ENCODE measurements at regions not wholly inside any gene's neighbourhood (a gene's known extent, or its start where the extent isn't known, plus 50 kb on each side); places are given as distances from the start of the nearest gene placed in this dataset.

DNA sequence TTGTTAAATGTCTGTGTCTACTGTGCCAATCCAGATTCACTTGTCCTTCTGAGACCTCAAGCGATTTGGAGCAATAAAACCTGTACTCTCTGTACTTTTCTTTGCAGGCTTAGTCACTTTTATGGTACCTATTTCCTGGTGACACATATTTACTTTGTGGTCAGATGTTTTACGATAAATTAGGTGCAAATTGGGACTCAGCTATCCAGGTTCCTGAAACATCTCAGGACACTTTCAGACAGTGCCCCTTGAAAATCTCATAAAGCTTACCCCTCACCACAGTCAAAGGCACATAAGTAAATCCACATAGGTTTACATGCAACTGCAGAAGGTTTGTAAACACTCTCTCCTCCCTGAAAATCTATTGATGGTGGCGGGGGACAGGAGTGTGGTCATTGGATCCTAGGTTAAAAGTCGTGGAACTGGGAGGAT, 438.8 kb downstream of the EFNB2 start:
- no peak for DNase-seq (ENCODE audit: low spot score)
- in situ Hi-C loops (cut with MboI; ENCODE audit: low sequenced_read_pairs, unreplicated experiment): loop anchor here (25.0 kb wide), 1 partner anchor 441 kb away; the partner anchor contains the start of gene EFNB2
- no peak for TF ChIP-seq CTCF (IDR thresholded peaks at IDR 0.05; ENCODE audit: borderline replicate concordance, control extremely low read depth, extremely low read depth, insufficient read depth, missing control alignments)

DNA sequence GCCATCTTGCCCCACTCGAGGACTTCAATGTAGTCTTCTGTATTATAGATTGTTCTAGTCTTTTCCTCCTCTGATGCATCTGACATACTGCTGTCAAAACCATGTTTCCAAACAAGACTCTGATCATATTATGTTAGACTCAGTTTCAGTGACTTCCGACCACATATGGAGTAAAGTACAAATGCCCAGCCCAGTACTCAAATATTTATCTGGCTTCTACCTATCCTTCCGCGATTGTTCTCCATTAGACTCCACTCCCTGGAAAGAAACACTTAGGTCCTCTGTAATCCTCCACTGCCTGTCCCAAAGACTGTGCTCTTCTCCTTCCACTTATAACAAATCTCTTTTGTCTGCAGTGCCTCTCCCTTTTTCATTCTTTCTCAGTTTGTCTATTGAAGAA, 439.5 kb downstream of the EFNB2 start:
- TF ChIP-seq CTCF (IDR thresholded peaks at IDR 0.05; ENCODE audit: borderline replicate concordance, control extremely low read depth, extremely low read depth, insufficient read depth, missing control alignments): no peak
- in situ Hi-C loops (cut with MboI; ENCODE audit: low sequenced_read_pairs, unreplicated experiment): loop anchor here (25.0 kb wide), 1 partner anchor 441 kb away; the partner anchor contains the start of gene EFNB2

GRCh38 chr13:106095406-106095805, 440.1 kb downstream of the EFNB2 start:
- in situ Hi-C loops (cut with MboI; ENCODE audit: low sequenced_read_pairs, unreplicated experiment): loop anchor here (25.0 kb wide), 1 partner anchor 442 kb away; the partner anchor contains the start of gene EFNB2
- no peak for TF ChIP-seq CTCF (IDR thresholded peaks at IDR 0.05; ENCODE audit: borderline replicate concordance, control extremely low read depth, extremely low read depth, insufficient read depth, missing control alignments)
- no peak for DNase-seq (ENCODE audit: low spot score)

More for the DNA sequence above, 439.5 kb downstream of the EFNB2 start:
- DNase-seq (ENCODE audit: low spot score): no peak

DNA sequence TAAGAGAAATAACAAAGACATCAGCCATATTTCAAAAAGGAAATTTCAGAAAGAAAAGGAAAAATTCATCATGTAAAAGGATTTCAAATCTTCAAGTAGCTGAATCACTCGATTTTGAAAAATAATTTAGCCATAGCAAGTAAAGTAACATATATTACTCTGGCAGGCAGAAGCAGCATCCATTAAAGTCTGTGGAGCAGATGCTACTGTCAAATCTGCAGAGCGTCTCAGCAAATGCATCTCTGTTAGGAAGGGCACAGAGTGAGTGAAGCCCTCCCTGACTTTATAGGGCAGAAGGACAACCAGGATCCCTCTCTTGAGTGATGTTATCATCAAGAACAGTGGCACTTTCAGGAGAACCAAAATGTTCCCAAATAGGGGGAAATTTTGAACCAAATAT, 445.5 kb downstream of the EFNB2 start:
- DNase-seq (ENCODE audit: low spot score): no peak
- no peak for TF ChIP-seq CTCF (IDR thresholded peaks at IDR 0.05; ENCODE audit: borderline replicate concordance, control extremely low read depth, extremely low read depth, insufficient read depth, missing control alignments)
- in situ Hi-C loops (cut with MboI; ENCODE audit: low sequenced_read_pairs, unreplicated experiment): loop anchor here (25.0 kb wide), 1 partner anchor 447 kb away; the partner anchor contains the start of gene EFNB2

GRCh38 chr13:106089261-106089980, 446.0 kb downstream of the EFNB2 start:
- TF ChIP-seq CTCF (IDR thresholded peaks at IDR 0.05; ENCODE audit: borderline replicate concordance, control extremely low read depth, extremely low read depth, insufficient read depth, missing control alignments): no peak
- in situ Hi-C loops (cut with MboI; ENCODE audit: low sequenced_read_pairs, unreplicated experiment): loop anchor here (25.0 kb wide), 1 partner anchor 448 kb away; the partner anchor contains the start of gene EFNB2
- DNase-seq (ENCODE audit: low spot score): no peak

DNA sequence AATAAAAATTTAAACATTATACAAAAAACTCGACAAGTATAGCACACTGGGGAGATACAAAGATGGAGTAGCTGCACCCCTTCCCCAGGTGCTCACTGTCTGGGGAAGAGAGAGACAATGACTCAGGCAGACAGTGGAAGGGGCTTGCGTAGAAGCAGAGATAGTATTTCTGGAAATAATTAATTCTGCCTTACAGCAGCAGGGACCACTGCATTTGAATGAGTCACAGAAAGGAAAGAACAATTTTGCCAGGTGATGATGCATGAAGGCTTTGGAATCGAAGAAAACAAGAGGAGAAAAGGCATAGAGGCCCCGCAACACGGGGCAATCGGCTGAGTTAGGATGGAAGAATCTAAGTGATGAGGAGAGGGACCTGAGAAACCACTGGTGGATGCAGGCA, 447.4 kb downstream of the EFNB2 start:
- no peak for TF ChIP-seq CTCF (IDR thresholded peaks at IDR 0.05; ENCODE audit: borderline replicate concordance, control extremely low read depth, extremely low read depth, insufficient read depth, missing control alignments)
- in situ Hi-C loops (cut with MboI; ENCODE audit: low sequenced_read_pairs, unreplicated experiment): loop anchor here (25.0 kb wide), 1 partner anchor 449 kb away; the partner anchor contains the start of gene EFNB2

More for the DNA sequence above, 447.4 kb downstream of the EFNB2 start:
- DNase-seq (ENCODE audit: low spot score): no peak

All from GM13976 (cell line).